PFSK-1 (cell line): ENCODE measurements at regions not wholly inside any gene's neighbourhood (a gene's known extent, or its start where the extent isn't known, plus 50 kb on each side); places are given as distances from the start of the nearest gene placed in this dataset.

ENCODE experiments used
- FOXP2 ChIP-seq: optimal IDR thresholded peaks from 2 replicates; pipeline ENCODE3; 2011; ENCODE audit warnings: borderline replicate concordance, control low read depth, inconsistent platforms; ENCODE audit not compliant: insufficient read depth; ENCODE audit errors: extremely low read length, extremely low read depth
- TF ChIP-seq, protein P1 (sequence below), 2 experiments: IDR thresholded peaks; 2 replicates each; pipeline versions ENCODE4 v1.6.1 to v1.8.0; 2011 to 2012; ENCODE audit warnings: low read depth in 2 of 2, low read length in 2 of 2, control low read depth in 1 of 2, inconsistent platforms in 1 of 2, mild to moderate bottlenecking in 1 of 2, moderate library complexity in 1 of 2; ENCODE audit not compliant: insufficient read depth in 1 of 2

DNA sequence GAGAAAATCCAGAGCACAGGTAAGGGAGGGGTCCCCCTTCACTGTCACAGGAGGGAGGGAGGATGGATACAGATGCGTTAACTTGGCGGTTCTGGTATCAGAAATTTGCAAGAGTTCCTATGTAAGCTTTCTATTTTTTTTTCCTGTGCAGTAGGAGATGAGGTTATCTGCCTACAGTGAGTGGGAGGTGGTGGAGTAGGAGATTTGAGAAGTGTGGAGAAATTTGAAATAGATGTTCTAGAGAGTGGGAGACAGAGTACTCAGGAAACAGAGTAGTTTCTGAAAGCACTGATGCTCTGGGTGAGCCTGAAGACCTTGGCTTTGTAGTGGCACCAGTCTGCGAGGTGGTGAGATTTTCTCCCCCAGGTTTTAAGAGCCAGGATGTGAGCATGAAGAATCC, 271.4 kb downstream of the MSX2 start:
- TF ChIP-seq, protein P1, sequence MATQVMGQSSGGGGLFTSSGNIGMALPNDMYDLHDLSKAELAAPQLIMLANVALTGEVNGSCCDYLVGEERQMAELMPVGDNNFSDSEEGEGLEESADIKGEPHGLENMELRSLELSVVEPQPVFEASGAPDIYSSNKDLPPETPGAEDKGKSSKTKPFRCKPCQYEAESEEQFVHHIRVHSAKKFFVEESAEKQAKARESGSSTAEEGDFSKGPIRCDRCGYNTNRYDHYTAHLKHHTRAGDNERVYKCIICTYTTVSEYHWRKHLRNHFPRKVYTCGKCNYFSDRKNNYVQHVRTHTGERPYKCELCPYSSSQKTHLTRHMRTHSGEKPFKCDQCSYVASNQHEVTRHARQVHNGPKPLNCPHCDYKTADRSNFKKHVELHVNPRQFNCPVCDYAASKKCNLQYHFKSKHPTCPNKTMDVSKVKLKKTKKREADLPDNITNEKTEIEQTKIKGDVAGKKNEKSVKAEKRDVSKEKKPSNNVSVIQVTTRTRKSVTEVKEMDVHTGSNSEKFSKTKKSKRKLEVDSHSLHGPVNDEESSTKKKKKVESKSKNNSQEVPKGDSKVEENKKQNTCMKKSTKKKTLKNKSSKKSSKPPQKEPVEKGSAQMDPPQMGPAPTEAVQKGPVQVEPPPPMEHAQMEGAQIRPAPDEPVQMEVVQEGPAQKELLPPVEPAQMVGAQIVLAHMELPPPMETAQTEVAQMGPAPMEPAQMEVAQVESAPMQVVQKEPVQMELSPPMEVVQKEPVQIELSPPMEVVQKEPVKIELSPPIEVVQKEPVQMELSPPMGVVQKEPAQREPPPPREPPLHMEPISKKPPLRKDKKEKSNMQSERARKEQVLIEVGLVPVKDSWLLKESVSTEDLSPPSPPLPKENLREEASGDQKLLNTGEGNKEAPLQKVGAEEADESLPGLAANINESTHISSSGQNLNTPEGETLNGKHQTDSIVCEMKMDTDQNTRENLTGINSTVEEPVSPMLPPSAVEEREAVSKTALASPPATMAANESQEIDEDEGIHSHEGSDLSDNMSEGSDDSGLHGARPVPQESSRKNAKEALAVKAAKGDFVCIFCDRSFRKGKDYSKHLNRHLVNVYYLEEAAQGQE (IDR thresholded peaks at IDR 0.05; ENCODE audit: insufficient read depth in 1 of 2, low read depth in 2 of 2, low read length in 2 of 2): no peak
- TF ChIP-seq FOXP2: no peak
